GM12872 (cell line): ENCODE measurements at regions not wholly inside any gene's neighbourhood (a gene's known extent, or its start where the extent isn't known, plus 50 kb on each side); places are given as distances from the start of the nearest gene placed in this dataset.
A peak's percentile ranks its signal among the peaks of the same experiment; 100 is the strongest.

Experiments
- CTCF ChIP-seq: IDR thresholded peaks from 3 replicates; pipeline ENCODE4 v1.5.1; 2011; ENCODE audit warnings: low read depth, mild to moderate bottlenecking, low read length, moderate library complexity; ENCODE audit not compliant: insufficient read depth

- TF ChIP-seq CTCF = no peak
These were observed 155.3 kb upstream of the MBNL1 start for GRCh38 chr3:152113413-152113812.

- TF ChIP-seq CTCF = no peak
These were observed 154.6 kb upstream of the MBNL1 start for GRCh38 chr3:152113992-152114651.

GRCh38 chr3:152120601-152121269, 148.0 kb upstream of the MBNL1 start:
- no peak for TF ChIP-seq CTCF

- no peak for TF ChIP-seq CTCF
These were observed 147.5 kb upstream of the MBNL1 start for GRCh38 chr3:152121270-152121636.

GRCh38 chr3:152122851-152123250, 145.9 kb upstream of the MBNL1 start:
- TF ChIP-seq CTCF = no peak

- 0 out of 3 replicates have a peak, but pooled peaks have one; percentile 8 for TF ChIP-seq CTCF
These were observed 145.3 kb upstream of the MBNL1 start for GRCh38 chr3:152123457-152123856.

- no peak for TF ChIP-seq CTCF
These were observed 142.5 kb upstream of the MBNL1 start for GRCh38 chr3:152126260-152126659.
